Panc1 (cell line): ENCODE measurements at regions not wholly inside any gene's neighbourhood (a gene's known extent, or its start where the extent isn't known, plus 50 kb on each side); places are given as distances from the start of the nearest gene placed in this dataset.
A peak's percentile ranks its signal among the peaks of the same experiment; 100 is the strongest.

Experiments
- ATAC-seq: fragments of 200-7000 bp; cut with Tn5 transposase; 2 replicates; pipeline ENCODE4 v1.9.1; 2020; ENCODE audit warnings: mild to moderate bottlenecking, moderate library complexity
- BruUV-seq: library from RNA; stranded (reverse); fragments of 400-500 nt; replicated peaks from 2 replicates; lab custom pipeline; 2021; lab: Mats Ljungman, UMichigan
- CTCF ChIA-PET: fragments of 300-600 bp; sonication (Branson Sonifier 250); formaldehyde crosslinking; loops from one replicate; lab custom pipeline; 2022; ENCODE audit warnings: antibody characterized with exemption; lab: Charles Lee
- POLR2A ChIA-PET: fragments of 300-600 bp; sonication (Branson Sonifier 250); formaldehyde crosslinking; loops from one replicate; lab custom pipeline; 2022; ENCODE audit warnings: antibody characterized with exemption; lab: Charles Lee
- DNase-seq: peaks from one replicate; pipeline ENCODE4 v3.0.0-alpha.2; 2010; ENCODE audit warnings: low read depth, low spot score
- H3K27ac ChIP-seq: 2 replicates; pipeline ENCODE4 v1.5.1; 2011; ENCODE audit warnings: mild to moderate bottlenecking, low read length, inconsistent platforms
- H3K27me3 ChIP-seq: fragments of 200-500 bp; sonication (Bioruptor generic); 2 replicates; pipeline ENCODE4 v1.6.0; 2014; ENCODE audit warnings: low read length, inconsistent platforms; ENCODE audit not compliant: control insufficient read depth, insufficient read depth
- H3K36me3 ChIP-seq: fragments of 200-500 bp; sonication (Bioruptor generic); 2 replicates; pipeline ENCODE4 v1.5.1; 2014; ENCODE audit warnings: inconsistent platforms, mild to moderate bottlenecking, low read length, moderate library complexity; ENCODE audit not compliant: control insufficient read depth, insufficient read depth
- H3K4me1 ChIP-seq: 2 replicates; pipeline ENCODE4 v1.5.1; 2011; ENCODE audit warnings: inconsistent platforms, mild to moderate bottlenecking, low read length, moderate library complexity; ENCODE audit not compliant: control insufficient read depth, insufficient read depth
- H3K4me3 ChIP-seq, 2 experiments: 2 replicates each; pipeline ENCODE4 v1.5.1; 2011 to 2012; ENCODE audit warnings: low read depth in 2 of 2, low read length in 2 of 2, mild to moderate bottlenecking in 2 of 2, inconsistent platforms in 1 of 2, moderate library complexity in 1 of 2
- H3K9me3 ChIP-seq: fragments of 200-500 bp; sonication (Bioruptor generic); 2 replicates; pipeline ENCODE4 v1.5.1; 2014; ENCODE audit warnings: low read depth, mild to moderate bottlenecking, inconsistent platforms, low read length, moderate library complexity; ENCODE audit not compliant: control insufficient read depth, insufficient read depth
- CTCF ChIP-seq: fragments of 450-650 bp; IDR thresholded peaks from 2 replicates; pipeline ENCODE4 v1.5.1; 2017; ENCODE audit warnings: mild to moderate bottlenecking
- POLR2AphosphoS5 ChIP-seq: IDR thresholded peaks from 2 replicates; pipeline ENCODE4 v1.6.1; 2012; ENCODE audit warnings: mild to moderate bottlenecking, low read depth, low read length, moderate library complexity
- REST ChIP-seq, 2 experiments: IDR thresholded peaks; 2 replicates each; pipeline ENCODE4 v1.6.1; 2011 to 2012; ENCODE audit warnings: low read depth in 2 of 2, control low read depth in 1 of 2, low read length in 1 of 2, mild to moderate bottlenecking in 1 of 2, moderate library complexity in 1 of 2; ENCODE audit not compliant: insufficient read depth in 1 of 2
- SIN3A ChIP-seq: IDR thresholded peaks from 2 replicates; pipeline ENCODE4 v1.6.1; 2012; ENCODE audit warnings: low read depth, mild to moderate bottlenecking, low read length, moderate library complexity, borderline replicate concordance; ENCODE audit not compliant: insufficient read depth
- TCF7L2 ChIP-seq: IDR thresholded peaks from 2 replicates; pipeline ENCODE4 v1.6.1; 2011; ENCODE audit warnings: mild to moderate bottlenecking, low read depth, low read length, inconsistent platforms
- in situ Hi-C: cut with HindIII; loops from 2 replicates; pipeline ENCODE4 v1.10.0; 2016; ENCODE audit warnings: low sequenced_read_pairs, low pct_unique_long_range_greater_than_20kb
- intact Hi-C: fragments of 100-400 bp; cut with micrococcal nuclease; formaldehyde crosslinking; loops from one replicate; pipeline ENCODE4 v1.10.0; 2022; ENCODE audit not compliant: unreplicated experiment

DNA sequence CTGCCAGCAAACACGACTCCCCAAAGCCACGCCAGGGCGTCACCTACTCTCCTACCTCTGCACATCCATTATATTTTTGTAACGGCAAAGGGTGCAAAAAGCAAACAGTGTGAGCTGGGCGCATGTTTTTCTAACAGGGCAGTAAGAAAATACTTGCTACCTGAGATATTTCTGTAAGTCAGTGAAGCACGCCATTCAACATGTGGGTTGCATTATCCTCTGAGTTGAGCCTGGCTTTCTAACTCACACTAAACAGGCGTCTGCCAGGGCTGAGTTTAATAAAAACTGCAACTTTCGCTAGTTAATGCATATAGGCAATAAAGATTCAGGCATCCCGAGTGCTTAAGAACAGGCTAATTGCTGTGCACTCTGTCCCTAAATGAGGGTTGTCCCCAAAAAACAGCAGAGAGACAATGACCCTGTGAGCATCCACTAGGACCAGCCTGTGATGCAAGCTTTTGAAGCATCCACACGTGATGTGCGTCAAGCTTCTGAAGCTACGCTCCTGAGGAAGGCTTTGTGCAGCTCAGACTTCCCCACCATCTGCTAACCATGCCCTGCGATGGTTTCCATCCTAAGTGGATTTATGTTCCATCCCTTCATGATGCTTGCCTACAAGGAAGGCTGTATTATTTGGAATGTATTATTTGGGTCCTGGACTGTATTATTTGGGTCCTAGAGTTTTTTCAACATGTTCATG lies 70.0 kb upstream of the SIM2 start:
- in situ Hi-C loops: no loop called here
- ATAC-seq (no peak), DNase-seq (no peak)
- no TSS peak for BruUV-seq
- Histone ChIP-seq H3K9me3 (no peaks in the 10 kb centered on the region), H3K27me3 (no peaks in the 10 kb centered on the region), H3K27ac (no peak overlapping the region), H3K4me1 (no peaks in the 10 kb centered on the region), H3K36me3 (no peaks in the 10 kb centered on the region), H3K4me3 (no peak overlapping the region)
- POLR2A ChIA-PET: no interaction called here
- CTCF ChIA-PET: interaction anchor here (0.7 to 1.0 kb wide), 2 partner anchors 118 to 127 kb away, joined by 3 read pairs; no protein-coding TSS in a partner anchor
- TF ChIP-seq POLR2AphosphoS5: no peak
- TF ChIP-seq CTCF: no peak
- intact Hi-C loops: no loop called here

GRCh38 chr21:36630485-36631206 lies 68.3 kb upstream of the SIM2 start:
- DNase-seq (peak; percentile 20), ATAC-seq (peak; percentile 76; the same call in 1 of the 2 replicates)
- ChIA-PET POLR2A (no interaction called here), CTCF (interaction anchor here (0.6 to 1.6 kb wide), 5 partner anchors 71 to 506 kb away, joined by 3 to 7 read pairs (median 4); no protein-coding TSS in a partner anchor)
- Histone ChIP-seq H3K27ac (no peak overlapping the region), H3K27me3 (no peaks in the 10 kb centered on the region), H3K9me3 (no peaks in the 10 kb centered on the region), H3K4me1 (no peaks in the 10 kb centered on the region), H3K4me3 (no peak overlapping the region), H3K36me3 (no peaks in the 10 kb centered on the region)
- intact Hi-C loops (no loop called here), in situ Hi-C loops (no loop called here)
- BruUV-seq: no TSS peak
- no peak for TF ChIP-seq SIN3A
- peak; percentile 84 for TF ChIP-seq CTCF
- no peak for TF ChIP-seq REST (IDR thresholded peaks at IDR 0.05; ENCODE audit: insufficient read depth in 1 of 2, low read depth in 2 of 2, low read length in 1 of 2)
- TF ChIP-seq TCF7L2: no peak
